GM12878 (cell line): ENCODE measurements at regions not wholly inside any gene's neighbourhood (a gene's known extent, or its start where the extent isn't known, plus 50 kb on each side); places are given as distances from the start of the nearest gene placed in this dataset.

Experiments used
- ATAC-seq: fragments of 200-7000 bp; cut with Tn5 transposase; 3 replicates; pipeline ENCODE4 v1.9.1; 2020; ENCODE audit warnings: mild to moderate bottlenecking, moderate library complexity
- BruUV-seq: library from RNA; stranded (reverse); fragments of 400-500 nt; replicated peaks from 2 replicates; lab custom pipeline; 2021; lab: Mats Ljungman, UMichigan
- CTCF ChIA-PET: fragments of 300-600 bp; sonication (Branson Sonifier 250); formaldehyde crosslinking; extraction: SDS; loops from one replicate; lab custom pipeline; 2021; ENCODE audit warnings: inconsistent platforms; lab: Yijun Ruan, JAX
- POLR2A ChIA-PET: fragments of 350-600 bp; formaldehyde crosslinking; extraction: SDS; loops from one replicate; lab custom pipeline; 2021; ENCODE audit warnings: inconsistent platforms; lab: Charles Lee
- RAD21 ChIA-PET: fragments of 300-600 bp; sonication (Branson Sonifier 250); formaldehyde crosslinking; loops from one replicate; lab custom pipeline; 2023; ENCODE audit warnings: antibody characterized with exemption; ENCODE audit not compliant: unreplicated experiment; lab: Charles Lee
- SMC1A ChIA-PET: fragments of 300-600 bp; sonication (Branson Sonifier 250); formaldehyde crosslinking; loops from one replicate; lab custom pipeline; 2023; ENCODE audit not compliant: unreplicated experiment, uncharacterized antibody; lab: Charles Lee
- DNase-seq: peaks from one replicate; pipeline ENCODE4 v3.0.0-alpha.2; 2011; ENCODE audit warnings: low read depth, low spot score
- FAIRE-seq: peaks from 3 replicates; lab custom pipeline; 2011; peaks lifted over from hg19 to GRCh38; lab: Jason Lieb, UNC
- H2AFZ ChIP-seq: 2 replicates; pipeline ENCODE4 v1.6.0; 2011; ENCODE audit warnings: low read depth, low read length, control low read depth; ENCODE audit not compliant: control insufficient read depth
- H3K27ac ChIP-seq: 2 replicates; pipeline ENCODE4 v1.5.1; 2011; ENCODE audit warnings: control low read depth; ENCODE audit not compliant: control insufficient read depth, insufficient read depth
- H3K27me3 ChIP-seq, 2 experiments: replicated peaks in 1 of 2; 2 replicates each; pipeline versions ENCODE4 v1.6.0 to v1.6.1; 2011; ENCODE audit warnings: low read length in 1 of 2; ENCODE audit not compliant: control insufficient read depth in 2 of 2, insufficient read depth in 2 of 2
- H3K36me3 ChIP-seq, 2 experiments: 2 replicates each; pipeline ENCODE4 v1.5.1; 2011; ENCODE audit warnings: low read length in 1 of 2; ENCODE audit not compliant: control insufficient read depth in 2 of 2, insufficient read depth in 2 of 2
- H3K4me1 ChIP-seq: 2 replicates; pipeline ENCODE4 v1.6.1; 2011; ENCODE audit warnings: mild to moderate bottlenecking, low read length, moderate library complexity, mixed read lengths; ENCODE audit not compliant: control insufficient read depth, insufficient read depth
- H3K4me2 ChIP-seq: 2 replicates; pipeline ENCODE4 v1.6.0; 2011; ENCODE audit warnings: control low read depth; ENCODE audit not compliant: control insufficient read depth, insufficient read depth
- H3K4me3 ChIP-seq: fragments of 200-600 bp; sonication (generic); 2 replicates; pipeline ENCODE4 v1.5.1; 2016
- H3K79me2 ChIP-seq: 2 replicates; pipeline ENCODE4 v1.6.0; 2011; ENCODE audit warnings: low read length; ENCODE audit not compliant: control insufficient read depth, insufficient read depth
- H3K9ac ChIP-seq: 2 replicates; pipeline ENCODE4 v1.8.0; 2011; ENCODE audit warnings: low read length, control low read depth, mixed read lengths; ENCODE audit not compliant: control insufficient read depth, insufficient read depth
- H3K9me3 ChIP-seq: replicated peaks from 3 replicates; pipeline ENCODE4 v1.5.1; 2011; ENCODE audit warnings: mild to moderate bottlenecking, low read length; ENCODE audit not compliant: control insufficient read depth, insufficient read depth
- H4K20me1 ChIP-seq: 2 replicates; pipeline ENCODE4 v1.6.0; 2011; ENCODE audit not compliant: control insufficient read depth, insufficient read depth
- ASH2L ChIP-seq: fragments of 300-600, 200-600 bp; sonication (generic); IDR thresholded peaks from 2 replicates; pipeline ENCODE4 v1.6.1; 2017; ENCODE audit warnings: low read depth, mild to moderate bottlenecking, borderline replicate concordance
- FOS ChIP-seq: IDR thresholded peaks from 3 replicates; pipeline ENCODE4 v1.6.1; 2011; ENCODE audit warnings: borderline replicate concordance; ENCODE audit not compliant: insufficient read length; ENCODE audit errors: extremely low read depth
- HDGF ChIP-seq: fragments of 450-650 bp; IDR thresholded peaks from 2 replicates; pipeline ENCODE4 v1.6.1; 2016; ENCODE audit warnings: antibody characterized with exemption
- IRF4 ChIP-seq: IDR thresholded peaks from 2 replicates; pipeline ENCODE4 v1.6.1; 2011; ENCODE audit warnings: low read depth, low read length
- MTA3 ChIP-seq: IDR thresholded peaks from 2 replicates; pipeline ENCODE4 v1.6.1; 2012; ENCODE audit warnings: low read length, inconsistent platforms, borderline replicate concordance
- MXI1 ChIP-seq: fragments of 150-350 bp; IDR thresholded peaks from 2 replicates; pipeline ENCODE4 v1.6.1; 2011; ENCODE audit warnings: low read depth, mild to moderate bottlenecking, inconsistent platforms, low read length, improper control_type of control experiment
- MYC ChIP-seq: IDR thresholded peaks from 2 replicates; pipeline ENCODE4 v1.6.1; 2011; ENCODE audit warnings: mild to moderate bottlenecking, low read length, moderate library complexity, inconsistent platforms; ENCODE audit not compliant: insufficient read depth, insufficient replicate concordance, insufficient read length, severe bottlenecking
- PAX5 ChIP-seq: IDR thresholded peaks from 2 replicates; pipeline ENCODE4 v1.6.1; 2011; ENCODE audit warnings: low read depth, low read length, borderline replicate concordance
- POU2F2 ChIP-seq: IDR thresholded peaks from 3 replicates; pipeline ENCODE4 v1.6.1; 2011; ENCODE audit warnings: low read depth, mild to moderate bottlenecking, low read length, borderline replicate concordance
- SIX5 ChIP-seq: IDR thresholded peaks from 2 replicates; pipeline ENCODE4 v1.6.1; 2011; ENCODE audit warnings: mild to moderate bottlenecking, low read depth, low read length, moderate library complexity; ENCODE audit not compliant: severe bottlenecking
- SREBF2 ChIP-seq: IDR thresholded peaks from 2 replicates; pipeline ENCODE4 v1.6.1; 2012; ENCODE audit warnings: mild to moderate bottlenecking, low read length
- SUPT20H ChIP-seq: IDR thresholded peaks from 2 replicates; pipeline ENCODE4 v1.6.1; 2011; ENCODE audit warnings: low read depth, mild to moderate bottlenecking, low read length, moderate library complexity, borderline replicate concordance; ENCODE audit not compliant: control insufficient read depth
- WGBS: methylation state at CpG from one replicate; pipeline ENCODE4 v1.1.6; 2016; ENCODE audit warnings: low lambda C conversion rate; ENCODE audit not compliant: insufficient replicate concordance, insufficient coverage; ENCODE audit errors: missing lambda C conversion rate; 5-methylcytosine and 5-hydroxymethylcytosine counted together
- in situ Hi-C: fragments of 300-500 bp; cut with MboI; formaldehyde crosslinking; loops from 9 replicates; pipeline ENCODE4 v1.14.3; 2018; ENCODE audit warnings: mixed read lengths
- intact Hi-C: fragments of 100-400 bp; cut with micrococcal nuclease; formaldehyde crosslinking; loops from one replicate; pipeline ENCODE4 v1.14.2; 2022; ENCODE audit not compliant: unreplicated experiment
- TF ChIP-seq, protein P1 (sequence below): IDR thresholded peaks from 2 replicates; pipeline ENCODE4 v1.6.1; 2011; ENCODE audit warnings: borderline replicate concordance, low read depth, mild to moderate bottlenecking, moderate library complexity, mixed read lengths, low read length; ENCODE audit not compliant: insufficient read depth; ENCODE audit errors: extremely low read length
- TF ChIP-seq, protein P2 (sequence below): IDR thresholded peaks from 2 replicates; pipeline ENCODE4 v1.6.1; 2012; ENCODE audit warnings: improper control_type of control experiment, low read depth, low read length; ENCODE audit not compliant: insufficient replicate concordance

- no peak for TF ChIP-seq ASH2L
These were observed 295.3 kb upstream of the KLF6 start (continued) for GRCh38 chr10:4080225-4080805.

DNA sequence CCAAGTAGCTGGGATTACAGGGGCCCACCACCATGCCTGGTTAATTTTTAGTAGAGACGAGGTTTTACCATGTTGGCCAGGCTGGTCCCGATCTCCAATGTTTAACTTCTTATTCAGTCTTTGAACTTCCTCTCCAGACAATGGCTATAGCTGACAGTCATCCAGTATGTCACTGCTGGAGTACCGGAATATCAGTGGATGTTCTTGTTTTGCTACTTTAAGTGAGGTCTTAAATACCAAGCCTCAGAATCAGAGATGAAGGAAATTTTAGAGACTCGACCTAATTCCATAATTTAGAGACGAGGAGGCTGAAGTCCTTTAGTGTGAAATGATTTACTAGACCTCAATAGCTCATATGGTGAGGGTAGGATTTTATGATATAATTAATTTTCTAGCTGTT lies 294.8 kb upstream of the KLF6 start:
- H3K9ac ChIP-seq, result no peak overlapping the region
- BruUV-seq, result no TSS peak
- ATAC-seq, result no peak
- H3K4me1 ChIP-seq, result peaks cover 4% of the 10 kb centered on the region
- ChIA-PET CTCF (no interaction called here), RAD21 (no interaction called here), SMC1A (interaction anchor here (1.0 kb wide), 2 partner anchors 12 to 106 kb away, joined by 4 read pairs; no protein-coding TSS in a partner anchor), POLR2A (no interaction called here)
- intact Hi-C loops (no loop called here), in situ Hi-C loops (no loop called here)
- no peaks in the 10 kb centered on the region for H4K20me1 ChIP-seq
- no peak overlapping the region for H2AFZ ChIP-seq
- H3K9me3 ChIP-seq, result no peaks in the 10 kb centered on the region
- 43% methylated on average over 5 of the region's 5 CpGs for WGBS
- H3K4me2 ChIP-seq, result no peak overlapping the region
- no peaks in the 10 kb centered on the region for H3K36me3 ChIP-seq
- no peaks in the 10 kb centered on the region for H3K27me3 ChIP-seq
- H3K27ac ChIP-seq, result no peak overlapping the region
- no peak for FAIRE-seq
- DNase-seq, result no peak
- H3K79me2 ChIP-seq, result no peaks in the 10 kb centered on the region
- H3K4me3 ChIP-seq, result no peak overlapping the region
- TF ChIP-seq, protein P1, sequence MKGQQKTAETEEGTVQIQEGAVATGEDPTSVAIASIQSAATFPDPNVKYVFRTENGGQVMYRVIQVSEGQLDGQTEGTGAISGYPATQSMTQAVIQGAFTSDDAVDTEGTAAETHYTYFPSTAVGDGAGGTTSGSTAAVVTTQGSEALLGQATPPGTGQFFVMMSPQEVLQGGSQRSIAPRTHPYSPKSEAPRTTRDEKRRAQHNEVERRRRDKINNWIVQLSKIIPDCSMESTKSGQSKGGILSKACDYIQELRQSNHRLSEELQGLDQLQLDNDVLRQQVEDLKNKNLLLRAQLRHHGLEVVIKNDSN, result no peak
- TF ChIP-seq, protein P2, sequence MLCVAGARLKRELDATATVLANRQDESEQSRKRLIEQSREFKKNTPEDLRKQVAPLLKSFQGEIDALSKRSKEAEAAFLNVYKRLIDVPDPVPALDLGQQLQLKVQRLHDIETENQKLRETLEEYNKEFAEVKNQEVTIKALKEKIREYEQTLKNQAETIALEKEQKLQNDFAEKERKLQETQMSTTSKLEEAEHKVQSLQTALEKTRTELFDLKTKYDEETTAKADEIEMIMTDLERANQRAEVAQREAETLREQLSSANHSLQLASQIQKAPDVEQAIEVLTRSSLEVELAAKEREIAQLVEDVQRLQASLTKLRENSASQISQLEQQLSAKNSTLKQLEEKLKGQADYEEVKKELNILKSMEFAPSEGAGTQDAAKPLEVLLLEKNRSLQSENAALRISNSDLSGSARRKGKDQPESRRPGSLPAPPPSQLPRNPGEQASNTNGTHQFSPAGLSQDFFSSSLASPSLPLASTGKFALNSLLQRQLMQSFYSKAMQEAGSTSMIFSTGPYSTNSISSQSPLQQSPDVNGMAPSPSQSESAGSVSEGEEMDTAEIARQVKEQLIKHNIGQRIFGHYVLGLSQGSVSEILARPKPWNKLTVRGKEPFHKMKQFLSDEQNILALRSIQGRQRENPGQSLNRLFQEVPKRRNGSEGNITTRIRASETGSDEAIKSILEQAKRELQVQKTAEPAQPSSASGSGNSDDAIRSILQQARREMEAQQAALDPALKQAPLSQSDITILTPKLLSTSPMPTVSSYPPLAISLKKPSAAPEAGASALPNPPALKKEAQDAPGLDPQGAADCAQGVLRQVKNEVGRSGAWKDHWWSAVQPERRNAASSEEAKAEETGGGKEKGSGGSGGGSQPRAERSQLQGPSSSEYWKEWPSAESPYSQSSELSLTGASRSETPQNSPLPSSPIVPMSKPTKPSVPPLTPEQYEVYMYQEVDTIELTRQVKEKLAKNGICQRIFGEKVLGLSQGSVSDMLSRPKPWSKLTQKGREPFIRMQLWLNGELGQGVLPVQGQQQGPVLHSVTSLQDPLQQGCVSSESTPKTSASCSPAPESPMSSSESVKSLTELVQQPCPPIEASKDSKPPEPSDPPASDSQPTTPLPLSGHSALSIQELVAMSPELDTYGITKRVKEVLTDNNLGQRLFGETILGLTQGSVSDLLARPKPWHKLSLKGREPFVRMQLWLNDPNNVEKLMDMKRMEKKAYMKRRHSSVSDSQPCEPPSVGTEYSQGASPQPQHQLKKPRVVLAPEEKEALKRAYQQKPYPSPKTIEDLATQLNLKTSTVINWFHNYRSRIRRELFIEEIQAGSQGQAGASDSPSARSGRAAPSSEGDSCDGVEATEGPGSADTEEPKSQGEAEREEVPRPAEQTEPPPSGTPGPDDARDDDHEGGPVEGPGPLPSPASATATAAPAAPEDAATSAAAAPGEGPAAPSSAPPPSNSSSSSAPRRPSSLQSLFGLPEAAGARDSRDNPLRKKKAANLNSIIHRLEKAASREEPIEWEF, result no peak
- TF ChIP-seq HDGF (no peak), SUPT20H (no peak), POU2F2 (no peak), FOS (no peak), ASH2L (no peak), MXI1 (no peak), SREBF2 (no peak), PAX5 (no peak), MTA3 (no peak), MYC (no peak), SIX5 (no peak), IRF4 (no peak)
